Fibroblast of skin of left quadriceps (primary cell): ENCODE measurements at regions not wholly inside any gene's neighbourhood (a gene's known extent, or its start where the extent isn't known, plus 50 kb on each side); places are given as distances from the start of the nearest gene placed in this dataset.
"Not testable (repeated sequence)": the region's sequence is repeated elsewhere in the genome, so short reads cannot be mapped to it uniquely, and the experiment has no call there.

Experiments used
- DNase-seq, 2 experiments: peaks; one replicate each; pipeline ENCODE4 v3.0.0-alpha.2; 2013; ENCODE audit warnings: low read depth in 2 of 2

DNA sequence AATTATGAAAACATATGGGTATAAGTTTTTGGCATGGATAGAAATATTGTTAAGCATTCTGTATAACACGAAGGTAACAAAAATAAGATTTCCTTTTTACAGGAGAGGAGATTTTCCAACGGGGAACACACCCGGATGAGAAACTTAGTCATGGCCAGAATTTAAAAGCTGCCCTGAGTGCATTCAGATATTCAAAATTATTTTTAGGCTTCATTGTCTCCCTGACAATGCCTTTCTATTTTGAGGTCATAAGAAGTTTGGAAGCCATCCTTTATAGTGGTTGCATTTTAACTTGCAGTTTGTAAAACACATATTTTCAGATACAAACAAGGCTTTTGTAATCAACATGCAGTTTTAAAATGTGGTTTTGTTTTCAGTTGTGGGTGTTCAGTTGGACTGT is 357.5 kb upstream of the FAM47C start:
- DNase-seq = no peak

DNA sequence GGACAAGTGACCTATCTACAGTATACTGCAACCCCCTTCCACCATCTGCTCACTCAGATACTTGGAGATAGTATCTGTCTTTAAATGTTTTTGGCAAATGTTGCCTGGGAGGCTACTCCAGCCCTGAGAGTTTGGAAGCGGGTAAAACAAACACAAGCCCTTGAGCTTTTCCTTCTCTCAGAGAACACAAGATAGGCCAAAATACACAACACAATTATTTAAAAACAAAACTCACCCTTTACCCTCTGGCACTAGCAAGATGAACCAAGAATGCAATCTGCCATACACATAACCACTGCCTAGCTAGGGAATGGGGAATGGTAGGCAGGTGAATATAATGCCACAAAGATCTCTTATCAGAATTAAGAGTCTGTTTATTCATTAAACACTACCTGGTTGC is 324.7 kb upstream of the FAM47C start:
- no peak for DNase-seq

GRCh38 chrX:36684053-36684452 is 324.1 kb upstream of the FAM47C start:
- DNase-seq = no peak

DNA sequence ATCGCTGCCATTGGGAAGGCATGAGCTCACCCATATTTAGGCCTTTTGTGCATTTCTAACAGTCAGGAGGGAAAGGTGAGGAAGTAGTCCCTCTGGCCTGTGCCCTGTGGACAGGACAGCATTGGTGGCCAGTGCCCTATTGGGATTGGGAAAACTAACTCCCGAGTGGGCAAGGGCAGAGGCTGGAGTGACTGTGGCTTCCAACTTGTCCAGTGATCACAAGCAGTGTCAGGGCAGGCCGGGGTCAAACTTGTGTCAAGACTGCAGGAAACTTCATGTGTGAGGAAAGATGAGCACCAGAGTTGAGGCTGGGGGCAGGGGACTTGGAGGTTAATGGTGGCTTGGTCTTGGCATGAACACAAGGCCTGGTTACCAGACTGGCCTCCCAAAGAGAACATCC is 286.2 kb upstream of the FAM47C start:
- no peak for DNase-seq

DNA sequence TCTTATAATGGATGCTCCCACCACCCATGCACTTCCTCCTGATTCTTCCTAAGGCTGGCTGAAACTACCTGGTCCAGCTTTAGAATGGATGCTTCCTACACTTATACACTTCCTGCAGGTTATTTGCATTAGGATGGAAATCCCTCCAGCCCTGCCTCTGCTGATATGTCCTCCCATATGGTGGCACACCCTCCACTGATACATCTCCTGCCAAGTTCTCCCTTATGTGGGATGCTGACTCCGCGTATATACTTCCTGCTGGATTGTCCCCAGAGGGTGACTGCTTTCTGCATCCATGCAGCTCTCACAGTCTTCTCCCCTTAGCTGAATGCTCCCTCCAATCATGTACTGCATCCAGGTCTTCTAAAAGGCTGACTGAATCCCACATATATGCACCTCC is 254.6 kb upstream of the FAM47C start:
- no peak for DNase-seq

- no peak for DNase-seq
Observed at GRCh38 chrX:36787752-36788151, 220.4 kb upstream of the FAM47C start.

- DNase-seq = no peak
Observed at GRCh38 chrX:36803151-36803550, 205.0 kb upstream of the FAM47C start.

DNA sequence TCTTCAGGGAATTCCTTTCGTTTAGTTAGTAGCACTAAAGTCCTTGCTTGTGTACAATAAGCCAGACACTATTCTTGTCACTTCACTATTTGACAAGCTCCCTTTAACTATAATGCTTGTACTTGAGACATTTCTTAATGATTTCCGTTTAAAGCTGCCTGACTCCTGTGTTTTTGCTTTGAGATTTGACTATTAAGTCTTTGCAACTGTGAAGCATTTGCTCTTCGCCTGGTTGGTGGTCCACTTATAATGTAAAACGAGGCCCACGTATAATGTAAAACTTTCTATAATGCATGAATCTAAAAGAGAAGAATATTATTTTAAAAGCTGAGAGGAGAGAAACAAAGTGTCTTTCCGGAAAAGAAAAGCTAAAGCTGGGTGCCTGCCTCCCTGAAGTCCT is 204.1 kb upstream of the FAM47C start:
- no peak for DNase-seq

DNA sequence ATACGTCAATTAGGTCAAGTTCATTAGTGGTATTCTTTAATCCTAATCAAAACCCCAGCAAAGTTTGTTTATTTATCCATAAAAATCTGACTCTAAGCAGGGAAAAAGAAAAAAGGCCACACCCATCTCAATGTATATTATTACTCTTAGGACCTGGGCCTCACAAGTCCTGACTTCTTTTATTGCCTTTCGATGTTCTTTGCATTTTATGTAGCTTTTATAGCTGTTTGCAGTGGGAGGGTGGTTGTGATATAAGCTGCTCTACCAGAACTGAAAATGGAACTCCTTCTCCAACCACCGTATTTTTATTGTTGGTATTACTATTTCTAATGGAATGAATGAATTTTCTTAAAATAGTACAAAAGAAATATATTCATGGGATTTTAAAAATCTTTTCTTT is 163.3 kb upstream of the FAM47C start:
- DNase-seq = no peak

- DNase-seq = no peak
Observed at GRCh38 chrX:36847496-36847895, 160.7 kb upstream of the FAM47C start.

- no peak for DNase-seq
Observed at GRCh38 chrX:36849407-36849806, 158.8 kb upstream of the FAM47C start.

GRCh38 chrX:36856849-36857248 is 151.3 kb upstream of the FAM47C start:
- DNase-seq = no peak

DNA sequence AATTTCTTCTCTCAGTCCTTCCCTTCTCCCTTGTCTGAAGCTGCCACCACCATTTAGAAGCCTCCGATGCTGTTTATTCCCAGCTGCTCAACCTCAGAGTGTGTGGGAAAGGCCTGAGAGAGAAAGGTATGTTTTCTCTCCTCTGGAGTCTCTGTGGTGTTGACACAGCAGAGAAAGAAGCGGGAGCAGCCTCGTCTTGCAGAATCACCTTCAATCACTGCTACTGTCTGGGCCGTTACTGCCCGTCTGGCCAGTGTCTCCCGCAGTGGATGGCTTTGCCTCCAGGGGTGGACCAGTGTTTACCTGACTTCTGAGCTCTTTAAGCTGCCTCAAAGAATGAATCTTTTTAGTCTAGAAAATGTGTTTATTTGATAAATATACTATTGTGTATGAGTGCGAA is 148.9 kb upstream of the FAM47C start:
- DNase-seq = no peak

DNA sequence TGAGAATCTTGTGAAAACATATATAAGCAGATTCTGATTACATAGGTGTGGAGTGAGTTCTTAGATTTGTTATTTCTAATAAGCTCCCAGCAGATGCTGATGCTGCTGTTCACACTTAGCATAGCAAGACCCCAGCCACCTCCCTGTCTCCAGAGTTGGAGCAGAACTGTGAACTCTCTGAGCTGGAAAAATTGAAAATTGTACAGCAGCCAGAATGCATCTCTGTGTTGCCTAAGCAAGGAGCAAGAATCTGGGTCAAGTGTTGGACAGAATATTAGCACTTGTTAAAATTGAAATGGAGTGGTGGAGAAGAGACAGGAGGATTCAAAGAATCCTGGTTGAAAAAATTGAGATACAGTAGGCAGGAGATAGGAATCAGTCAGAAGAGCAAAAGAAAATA is 146.6 kb upstream of the FAM47C start:
- no peak for DNase-seq

DNA sequence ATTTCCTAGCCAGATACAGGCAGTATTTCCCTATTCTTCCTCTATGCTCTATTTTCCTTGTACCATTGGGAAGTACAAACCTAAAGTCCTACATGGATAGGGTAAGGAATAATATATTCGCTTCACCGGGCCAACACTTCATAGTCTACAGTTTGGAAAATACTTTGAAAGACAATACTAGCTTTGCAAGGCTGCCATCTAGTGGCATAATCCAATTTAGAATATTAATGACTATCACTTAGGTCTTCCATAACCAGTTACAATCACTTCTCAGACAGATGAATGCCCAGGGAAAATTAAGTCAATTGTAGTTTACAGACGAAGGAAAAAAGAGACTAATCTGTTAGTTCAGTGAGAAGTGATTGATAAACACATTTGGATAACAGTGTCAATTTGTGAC is 141.0 kb upstream of the FAM47C start:
- DNase-seq = peak; percentile 0

GRCh38 chrX:36868592-36868991 is 139.6 kb upstream of the FAM47C start:
- DNase-seq = no peak

DNA sequence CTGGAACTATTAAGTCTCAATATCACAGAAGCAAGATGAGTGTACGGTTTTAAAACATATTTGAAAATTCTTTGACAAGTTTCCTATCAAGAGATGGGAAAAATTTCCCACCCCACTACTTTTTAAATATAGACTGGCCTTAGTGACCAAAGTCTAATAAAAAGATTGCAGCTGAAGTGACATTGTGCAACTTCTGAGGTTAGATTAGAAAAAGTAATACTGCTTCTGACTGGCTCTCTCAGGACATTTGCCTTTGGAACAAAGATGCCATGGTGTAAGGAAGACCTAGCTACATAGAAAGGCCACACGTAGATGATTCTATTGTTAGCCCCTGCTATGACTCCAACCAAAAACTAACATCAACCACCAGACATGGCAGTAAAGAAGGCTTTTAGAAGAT is 138.7 kb upstream of the FAM47C start:
- no peak for DNase-seq

- DNase-seq = no peak
Observed at GRCh38 chrX:36897690-36898089, 110.5 kb upstream of the FAM47C start.

DNA sequence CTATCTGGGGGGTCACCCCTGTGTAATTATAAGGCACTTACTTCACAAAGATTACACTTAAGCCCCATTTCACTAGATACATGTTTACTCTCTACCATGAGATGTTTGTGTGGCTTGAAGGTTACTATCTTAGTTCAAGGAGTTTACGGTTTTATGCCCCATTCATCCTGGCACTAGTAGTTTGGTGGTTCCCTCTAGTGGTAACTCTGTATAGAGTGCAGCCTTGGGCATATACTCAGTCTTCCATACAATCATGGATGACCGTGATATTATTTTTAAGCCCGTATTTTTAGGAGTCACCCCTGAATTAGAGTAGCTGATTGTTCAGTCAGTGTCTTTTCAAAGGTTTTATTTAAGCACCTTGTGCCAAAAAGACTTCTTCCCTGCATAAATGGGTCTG is 109.9 kb upstream of the FAM47C start:
- no peak for DNase-seq

DNA sequence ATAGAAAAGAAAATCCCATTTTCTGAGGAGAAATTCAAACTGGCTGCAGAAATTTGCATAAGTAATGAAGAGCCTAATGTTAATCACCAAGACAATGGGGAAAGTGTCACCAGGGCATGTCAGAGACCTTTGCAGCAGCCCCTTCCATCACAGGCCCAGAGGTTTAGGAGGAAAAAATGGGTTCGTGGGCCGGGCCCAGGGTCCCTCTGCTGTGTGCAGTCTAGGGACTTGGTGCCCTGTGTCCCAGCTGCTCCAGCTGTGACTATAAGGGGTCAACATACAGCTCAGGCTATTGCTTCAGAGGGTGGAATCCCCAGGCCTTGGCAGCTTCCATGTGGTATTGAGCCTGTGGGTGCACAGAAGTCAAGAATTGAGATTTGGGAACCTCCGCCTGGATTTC is 103.6 kb upstream of the FAM47C start:
- not testable (repeated sequence) for DNase-seq

DNA sequence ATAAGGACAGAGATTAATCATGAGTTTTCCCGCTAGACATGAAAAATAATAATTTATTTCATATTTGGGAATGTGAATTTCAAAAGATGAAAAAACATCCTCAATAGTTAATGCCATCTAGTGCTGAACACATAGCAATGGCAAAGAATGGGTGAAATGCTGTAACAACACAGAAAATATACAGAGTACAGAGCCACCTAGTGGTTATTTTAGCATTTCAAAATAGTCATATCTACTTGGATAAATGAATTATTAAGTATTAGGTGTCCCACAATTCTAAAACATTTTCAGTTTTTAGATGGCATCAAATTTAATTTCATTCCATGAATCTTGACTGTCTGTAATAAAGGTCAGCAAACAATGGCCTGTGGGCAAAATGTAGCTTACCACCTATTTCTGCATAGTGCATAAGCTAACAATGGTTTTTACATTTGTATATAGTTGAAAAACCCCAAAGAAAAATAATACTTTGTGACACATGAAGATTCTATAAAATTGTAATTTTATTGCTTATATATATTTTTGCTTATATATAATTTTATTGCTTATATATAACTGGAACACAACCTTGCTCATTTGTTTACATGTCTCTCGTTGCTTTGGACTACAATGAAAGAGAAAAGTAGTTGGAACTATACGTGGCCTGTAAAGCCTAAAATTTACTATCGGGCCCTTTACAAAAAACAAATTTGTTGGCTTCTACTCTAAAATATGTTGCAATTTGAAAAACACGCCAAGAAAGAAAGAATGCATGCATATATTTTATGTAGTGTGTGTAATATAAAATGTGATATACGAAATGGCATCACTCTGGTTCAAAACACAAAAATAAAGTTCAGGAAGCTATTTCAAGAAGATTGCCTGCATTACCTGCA is 99.1 kb upstream of the FAM47C start:
- DNase-seq = no peak

- DNase-seq = no peak
Observed at GRCh38 chrX:36909676-36910030, 98.5 kb upstream of the FAM47C start.

- no peak for DNase-seq
Observed at GRCh38 chrX:36913551-36913950, 94.6 kb upstream of the FAM47C start.

GRCh38 chrX:36916941-36917340 is 91.2 kb upstream of the FAM47C start:
- DNase-seq = no peak
